CD8-positive, alpha-beta memory T cell (primary cell): ENCODE measurements at regions not wholly inside any gene's neighbourhood (a gene's known extent, or its start where the extent isn't known, plus 50 kb on each side); places are given as distances from the start of the nearest gene placed in this dataset.

Source experiments
- CTCF ChIA-PET: fragments of 350-600 bp; sonication (Branson Sonifier 250); formaldehyde crosslinking; loops from one replicate; lab custom pipeline; 2021; ENCODE audit warnings: antibody characterized with exemption; lab: Charles Lee
- POLR2A ChIA-PET: fragments of 350-600 bp; sonication (Branson Sonifier 250); formaldehyde crosslinking; loops from one replicate; lab custom pipeline; 2021; ENCODE audit warnings: antibody characterized with exemption; lab: Charles Lee
- DNase-seq, 5 donors: peaks; one replicate each; pipeline versions ENCODE4 v3.0.0 to v3.0.0-alpha.2; 2020 to 2022; ENCODE audit warnings: mixed read lengths in 1 of 5
- H3K27ac ChIP-seq: one replicate; pipeline ENCODE4 v1.7.0; 2013; ENCODE audit warnings: low read depth, mild to moderate bottlenecking, low read length, moderate library complexity
- H3K27me3 ChIP-seq: 2 replicates; pipeline ENCODE4 v1.7.0; 2013; ENCODE audit warnings: low read length, mild to moderate bottlenecking; ENCODE audit not compliant: insufficient read depth, poor library complexity, severe bottlenecking
- H3K36me3 ChIP-seq: 2 replicates; pipeline ENCODE4 v1.7.0; 2013; ENCODE audit warnings: mild to moderate bottlenecking, low read length, moderate library complexity; ENCODE audit not compliant: insufficient read depth
- H3K4me1 ChIP-seq: 2 replicates; pipeline ENCODE4 v1.7.0; 2013; ENCODE audit warnings: mild to moderate bottlenecking, low read length, moderate library complexity; ENCODE audit not compliant: insufficient read depth
- H3K4me3 ChIP-seq: 2 replicates; pipeline ENCODE4 v1.7.0; 2013; ENCODE audit warnings: mild to moderate bottlenecking, low read length
- H3K9me3 ChIP-seq: 2 replicates; pipeline ENCODE4 v1.7.0; 2013; ENCODE audit warnings: mild to moderate bottlenecking, low read length
- H3K27ac Mint-ChIP-seq, 8 donors: one replicate each; pipeline ENCODE4 v1.8.0; 2020 to 2021; ENCODE audit warnings: mixed read lengths in 8 of 8, mild to moderate bottlenecking in 6 of 8, inconsistent platforms in 3 of 8, moderate library complexity in 3 of 8
- H3K27me3 Mint-ChIP-seq, 2 donors: one replicate each; pipeline ENCODE4 v1.8.0; 2020 to 2021; ENCODE audit warnings: mixed read lengths in 2 of 2, mild to moderate bottlenecking in 1 of 2, moderate library complexity in 1 of 2
- H3K36me3 Mint-ChIP-seq, 3 donors: one replicate each; pipeline ENCODE4 v1.8.0; 2020 to 2021; ENCODE audit warnings: mixed read lengths in 3 of 3, inconsistent platforms in 1 of 3, mild to moderate bottlenecking in 1 of 3
- H3K4me1 Mint-ChIP-seq, 3 donors: one replicate each; pipeline ENCODE4 v1.8.0; 2020 to 2021; ENCODE audit warnings: mixed read lengths in 3 of 3, inconsistent platforms in 1 of 3, mild to moderate bottlenecking in 1 of 3
- H3K4me3 Mint-ChIP-seq, 7 donors: one replicate each; pipeline ENCODE4 v1.8.0; 2020 to 2021; ENCODE audit warnings: mixed read lengths in 7 of 7, mild to moderate bottlenecking in 6 of 7, moderate library complexity in 4 of 7, inconsistent platforms in 2 of 7
- H3K9me3 Mint-ChIP-seq, 5 donors: one replicate each; pipeline ENCODE4 v1.8.0; 2020 to 2022; ENCODE audit warnings: mixed read lengths in 5 of 5, mild to moderate bottlenecking in 3 of 5, moderate library complexity in 2 of 5, inconsistent platforms in 1 of 5

DNA sequence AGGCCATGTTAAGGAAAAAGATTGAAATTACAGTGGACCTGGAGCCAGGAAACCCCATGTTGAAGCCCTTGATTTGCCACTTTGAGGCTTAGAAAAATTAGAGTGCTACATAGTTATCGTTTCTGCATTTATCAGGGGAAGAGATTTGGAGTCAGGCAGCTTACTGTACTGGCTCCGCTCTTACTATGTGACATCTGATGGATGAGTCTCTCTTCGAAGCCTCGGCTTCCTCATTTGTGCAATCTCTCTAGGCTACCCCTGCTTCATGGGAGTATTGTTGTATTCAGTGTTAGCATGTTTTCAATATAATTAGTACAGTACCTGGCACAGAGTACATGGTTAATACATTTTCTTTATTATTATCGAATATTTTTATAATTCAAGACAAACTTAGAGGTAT is 480.4 kb upstream of the USP24 start:
- Mint-ChIP-seq H3K27me3 (peaks cover 2 to 4% of the 10 kb centered on the region in 2 donors), H3K36me3 (no peaks in the 10 kb centered on the region), H3K9me3 (peaks cover 0 to 3% (median 0%) of the 10 kb centered on the region in 5 donors), H3K4me1 (no peaks in the 10 kb centered on the region), H3K4me3 (no peak overlapping the region), H3K27ac (no peak overlapping the region)
- CTCF ChIA-PET = no interaction called here
- H3K4me3 ChIP-seq = no peak overlapping the region
- no peaks in the 10 kb centered on the region for H3K4me1 ChIP-seq
- H3K27me3 ChIP-seq = no peaks in the 10 kb centered on the region
- no peak overlapping the region for H3K27ac ChIP-seq
- DNase-seq = no peak
- POLR2A ChIA-PET = no interaction called here
- no peaks in the 10 kb centered on the region for H3K36me3 ChIP-seq
- H3K9me3 ChIP-seq = no peaks in the 10 kb centered on the region

DNA sequence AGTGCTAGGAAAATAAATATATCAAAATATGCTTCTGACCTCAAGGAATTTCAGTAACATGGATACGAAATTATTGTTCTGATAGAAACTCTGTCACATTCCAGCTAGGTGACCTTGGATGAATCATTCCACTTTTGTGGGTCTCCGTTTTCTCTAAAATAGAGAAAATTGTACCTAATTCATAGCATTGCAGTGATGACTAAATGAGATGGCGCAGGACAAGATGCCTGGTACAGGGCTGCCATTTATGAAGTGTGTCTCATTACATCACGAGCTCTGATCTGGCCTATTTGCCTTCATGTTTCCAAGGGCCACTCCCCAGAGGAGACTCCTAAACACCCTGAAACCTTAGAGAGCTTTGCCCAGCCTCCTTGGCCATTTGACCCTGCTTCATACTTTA is 480.0 kb upstream of the USP24 start:
- Mint-ChIP-seq H3K4me1 (no peaks in the 10 kb centered on the region), H3K27me3 (peaks cover 2 to 4% of the 10 kb centered on the region in 2 donors), H3K27ac (no peak overlapping the region), H3K9me3 (peaks cover 0 to 3% (median 0%) of the 10 kb centered on the region in 5 donors), H3K4me3 (no peak overlapping the region), H3K36me3 (no peaks in the 10 kb centered on the region)
- no peak for DNase-seq
- CTCF ChIA-PET = no interaction called here
- H3K4me3 ChIP-seq = no peak overlapping the region
- no peaks in the 10 kb centered on the region for H3K9me3 ChIP-seq
- POLR2A ChIA-PET = no interaction called here
- H3K27ac ChIP-seq = no peak overlapping the region
- H3K4me1 ChIP-seq = no peaks in the 10 kb centered on the region
- no peaks in the 10 kb centered on the region for H3K36me3 ChIP-seq
- no peaks in the 10 kb centered on the region for H3K27me3 ChIP-seq

DNA sequence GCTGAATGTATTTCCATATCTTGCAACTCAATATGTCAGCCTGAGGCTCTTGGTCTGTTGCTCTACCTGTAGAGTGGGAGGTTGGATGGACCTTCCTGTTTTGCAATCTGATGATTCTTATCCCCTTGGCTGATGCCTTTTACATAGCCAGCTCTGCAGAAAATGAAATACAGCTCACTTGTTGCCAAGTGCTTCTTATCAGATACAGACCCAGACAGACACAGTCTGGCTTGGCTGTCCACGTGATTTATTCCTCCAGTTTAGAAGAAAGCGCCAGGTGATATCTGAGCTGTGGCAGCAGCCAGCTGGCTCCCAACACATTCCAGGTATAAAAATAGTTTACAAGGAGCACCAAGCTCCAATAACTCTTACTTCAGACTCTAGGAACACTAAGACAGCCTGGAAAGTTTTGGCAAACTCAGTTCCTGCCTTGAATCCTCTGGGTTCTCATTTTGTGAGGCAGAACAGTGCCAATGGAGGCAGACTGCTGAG is 479.2 kb upstream of the USP24 start:
- peaks cover 0 to 3% (median 0%) of the 10 kb centered on the region in 5 donors for H3K9me3 Mint-ChIP-seq
- Histone ChIP-seq H3K9me3 (no peaks in the 10 kb centered on the region), H3K27me3 (no peaks in the 10 kb centered on the region), H3K27ac (no peak overlapping the region), H3K4me3 (no peak overlapping the region), H3K36me3 (no peaks in the 10 kb centered on the region), H3K4me1 (no peaks in the 10 kb centered on the region)
- POLR2A ChIA-PET = no interaction called here
- peaks cover 2 to 7% of the 10 kb centered on the region in 2 donors for H3K27me3 Mint-ChIP-seq
- no peaks in the 10 kb centered on the region for H3K4me1 Mint-ChIP-seq
- CTCF ChIA-PET = no interaction called here
- no peak overlapping the region for H3K4me3 Mint-ChIP-seq
- no peak for DNase-seq
- H3K27ac Mint-ChIP-seq = no peak overlapping the region
- no peaks in the 10 kb centered on the region for H3K36me3 Mint-ChIP-seq

DNA sequence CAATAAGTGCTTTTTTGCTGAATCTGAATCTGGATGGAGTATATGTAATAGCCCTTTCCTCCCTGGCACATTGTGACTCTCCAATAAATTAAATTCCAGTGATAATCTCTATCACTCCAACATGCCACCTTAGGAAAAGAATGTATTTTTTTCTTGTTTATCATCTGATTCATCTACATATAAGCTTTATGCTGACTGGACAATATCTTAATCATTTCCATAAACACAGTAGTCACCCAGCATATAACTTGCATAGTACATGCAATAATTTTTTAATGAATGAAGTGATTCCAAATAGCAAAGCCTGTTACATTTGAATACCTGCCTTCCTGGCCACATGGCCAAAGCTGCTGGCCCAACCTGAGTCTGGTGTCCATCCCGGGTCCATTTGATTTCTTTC is 477.6 kb upstream of the USP24 start:
- Mint-ChIP-seq H3K9me3 (peaks cover 0 to 3% (median 0%) of the 10 kb centered on the region in 5 donors), H3K36me3 (no peaks in the 10 kb centered on the region), H3K4me1 (no peaks in the 10 kb centered on the region), H3K27ac (no peak overlapping the region), H3K4me3 (no peak overlapping the region), H3K27me3 (peaks cover 0 to 6% of the 10 kb centered on the region in 2 donors)
- Histone ChIP-seq H3K27me3 (no peaks in the 10 kb centered on the region), H3K9me3 (no peaks in the 10 kb centered on the region), H3K27ac (no peak overlapping the region), H3K4me1 (no peaks in the 10 kb centered on the region), H3K36me3 (no peaks in the 10 kb centered on the region), H3K4me3 (no peak overlapping the region)
- POLR2A ChIA-PET = no interaction called here
- CTCF ChIA-PET = no interaction called here
- no peak for DNase-seq

DNA sequence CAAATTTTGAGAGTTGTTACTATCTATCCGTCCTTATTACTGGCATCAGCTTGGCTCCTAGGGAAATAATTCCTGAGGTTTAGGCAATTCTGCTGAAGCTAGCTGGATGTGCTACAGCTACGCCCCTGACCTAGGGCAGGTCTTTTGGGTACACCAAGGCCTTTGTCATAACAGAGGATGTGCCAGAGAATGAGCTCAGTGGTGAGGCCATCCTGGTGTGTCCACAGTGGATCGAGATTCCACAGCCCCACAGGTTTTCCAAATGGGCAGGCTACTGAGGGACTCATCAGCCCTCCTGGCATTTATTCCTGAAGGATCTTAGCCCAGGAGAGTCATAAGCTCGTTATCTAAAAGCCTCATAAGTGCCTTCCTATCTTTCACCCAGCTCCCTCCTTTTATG is 475.2 kb upstream of the USP24 start:
- no peak for DNase-seq
- POLR2A ChIA-PET = no interaction called here
- H3K4me3 ChIP-seq = no peak overlapping the region
- H3K27me3 Mint-ChIP-seq = peaks cover 0 to 6% of the 10 kb centered on the region in 2 donors
- no peaks in the 10 kb centered on the region for H3K9me3 ChIP-seq
- no peaks in the 10 kb centered on the region for H3K36me3 ChIP-seq
- H3K27me3 ChIP-seq = no peaks in the 10 kb centered on the region
- CTCF ChIA-PET = no interaction called here
- H3K4me1 ChIP-seq = no peaks in the 10 kb centered on the region
- no peak overlapping the region for H3K4me3 Mint-ChIP-seq
- H3K9me3 Mint-ChIP-seq = peaks cover 0 to 3% (median 0%) of the 10 kb centered on the region in 5 donors
- no peaks in the 10 kb centered on the region for H3K36me3 Mint-ChIP-seq
- no peak overlapping the region for H3K27ac ChIP-seq
- H3K27ac Mint-ChIP-seq = no peak overlapping the region
- no peaks in the 10 kb centered on the region for H3K4me1 Mint-ChIP-seq

DNA sequence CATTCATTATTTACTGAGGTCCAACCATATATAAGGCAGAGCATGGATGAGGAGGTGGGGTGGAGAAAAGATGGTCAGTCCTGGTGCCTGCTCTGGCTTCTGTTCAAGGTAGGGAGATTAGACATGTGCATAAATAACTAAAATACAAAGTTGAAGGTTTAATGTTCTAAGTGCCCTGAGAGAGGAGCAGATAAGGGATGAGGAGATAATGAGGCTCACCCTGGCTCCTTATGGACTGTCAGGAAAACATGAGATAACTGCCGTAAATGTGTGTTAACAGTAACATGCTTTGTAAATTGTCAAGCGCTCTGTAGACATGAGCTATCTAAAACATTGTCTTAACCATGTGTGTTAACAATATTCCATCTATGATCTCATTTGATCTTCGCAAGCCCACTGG is 474.6 kb upstream of the USP24 start:
- ChIA-PET POLR2A (no interaction called here), CTCF (no interaction called here)
- H3K4me1 ChIP-seq = no peaks in the 10 kb centered on the region
- no peaks in the 10 kb centered on the region for H3K4me1 Mint-ChIP-seq
- peaks cover 0 to 3% (median 0%) of the 10 kb centered on the region in 5 donors for H3K9me3 Mint-ChIP-seq
- H3K4me3 Mint-ChIP-seq = no peak overlapping the region
- H3K36me3 ChIP-seq = no peaks in the 10 kb centered on the region
- H3K27me3 ChIP-seq = no peaks in the 10 kb centered on the region
- no peaks in the 10 kb centered on the region for H3K36me3 Mint-ChIP-seq
- no peak overlapping the region for H3K27ac ChIP-seq
- H3K9me3 ChIP-seq = no peaks in the 10 kb centered on the region
- DNase-seq = no peak
- H3K27me3 Mint-ChIP-seq = peaks cover 0 to 6% of the 10 kb centered on the region in 2 donors
- no peak overlapping the region for H3K4me3 ChIP-seq
- no peak overlapping the region for H3K27ac Mint-ChIP-seq

DNA sequence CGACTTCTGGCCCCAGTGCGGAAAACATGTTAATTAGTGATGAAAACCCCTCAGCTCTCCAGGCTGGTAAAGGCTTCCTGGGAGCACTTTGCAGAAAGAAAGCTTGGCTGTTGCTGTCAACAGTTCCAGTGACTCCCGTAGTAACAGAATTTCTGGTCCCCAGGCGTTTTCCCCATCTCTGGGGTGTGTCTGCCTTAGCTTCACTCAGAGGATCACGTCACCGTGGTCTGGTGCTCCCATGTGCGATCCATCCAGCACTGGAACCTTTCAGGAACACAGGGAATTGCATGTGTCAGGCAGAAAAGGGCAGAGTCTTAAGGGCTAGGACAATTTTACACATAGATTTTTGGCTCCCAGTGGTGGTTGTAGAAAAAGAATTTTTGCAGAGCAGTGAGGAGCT is 470.4 kb upstream of the USP24 start:
- ChIA-PET CTCF (no interaction called here), POLR2A (no interaction called here)
- H3K9me3 Mint-ChIP-seq = peaks cover 0 to 5% (median 0%) of the 10 kb centered on the region in 5 donors
- Histone ChIP-seq H3K36me3 (no peaks in the 10 kb centered on the region), H3K27ac (no peak overlapping the region), H3K4me1 (no peaks in the 10 kb centered on the region), H3K9me3 (no peaks in the 10 kb centered on the region), H3K27me3 (no peaks in the 10 kb centered on the region), H3K4me3 (no peak overlapping the region)
- no peaks in the 10 kb centered on the region for H3K36me3 Mint-ChIP-seq
- peaks cover 2 to 10% of the 10 kb centered on the region in 2 donors for H3K27me3 Mint-ChIP-seq
- no peak for DNase-seq
- no peak overlapping the region for H3K27ac Mint-ChIP-seq
- no peak overlapping the region for H3K4me3 Mint-ChIP-seq
- H3K4me1 Mint-ChIP-seq = no peaks in the 10 kb centered on the region

DNA sequence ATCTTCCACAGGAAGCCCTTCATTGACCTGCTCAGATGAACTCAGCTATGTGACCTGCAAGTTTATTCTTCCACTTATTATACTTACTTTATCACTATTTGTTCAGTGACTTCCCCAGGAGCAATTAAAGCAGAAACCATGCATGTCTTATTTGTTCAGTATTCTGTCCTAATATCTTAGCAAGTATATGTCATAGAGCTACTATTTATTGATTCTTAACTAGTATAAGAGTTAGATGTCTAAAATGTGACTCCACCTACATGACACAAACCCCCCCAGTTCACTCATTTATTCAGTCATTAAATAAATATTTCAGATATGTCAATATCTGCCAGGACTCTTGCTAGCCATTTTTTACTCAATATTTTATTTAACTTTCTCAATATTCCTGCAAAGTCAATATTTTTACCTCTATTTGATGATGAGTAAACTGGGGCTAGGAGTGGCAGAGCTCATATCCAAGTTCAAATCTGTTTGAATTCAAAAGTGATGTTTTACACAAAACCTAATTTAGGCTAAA is 469.0 kb upstream of the USP24 start:
- Histone ChIP-seq H3K4me3 (no peak overlapping the region), H3K9me3 (no peaks in the 10 kb centered on the region), H3K4me1 (no peaks in the 10 kb centered on the region), H3K27me3 (no peaks in the 10 kb centered on the region), H3K36me3 (no peaks in the 10 kb centered on the region), H3K27ac (no peak overlapping the region)
- no peak for DNase-seq
- ChIA-PET CTCF (no interaction called here), POLR2A (no interaction called here)
- H3K4me3 Mint-ChIP-seq = no peak overlapping the region
- H3K9me3 Mint-ChIP-seq = peaks cover 0 to 5% (median 0%) of the 10 kb centered on the region in 5 donors
- H3K36me3 Mint-ChIP-seq = no peaks in the 10 kb centered on the region
- H3K4me1 Mint-ChIP-seq = no peaks in the 10 kb centered on the region
- H3K27me3 Mint-ChIP-seq = peaks cover 2 to 7% of the 10 kb centered on the region in 2 donors
- no peak overlapping the region for H3K27ac Mint-ChIP-seq
